ENCODE measurements at regions not wholly inside any gene's neighbourhood (a gene's known extent, or its start where the extent isn't known, plus 50 kb on each side); places are given as distances from the start of the nearest gene placed in this dataset.

- Histone ChIP-seq H3K9ac (replicated peaks in 1 of 4; ENCODE audit: extremely low read depth in 1 of 4, low read depth in 3 of 4, low read length in 3 of 4) (no peak overlapping the region), H3K56ac (replicated peaks; ENCODE audit: insufficient read length, low read depth, low read length) (no peak overlapping the region), H4K91ac (replicated peaks; ENCODE audit: insufficient read length, low read length) (no peak overlapping the region), H3K23me2 (ENCODE audit: low read depth, low read length) (no peaks in the 10 kb centered on the region), H3K79me1 (ENCODE audit: low read depth, low read length) (no peaks in the 10 kb centered on the region), H3K27me3 (replicated peaks in 1 of 4; ENCODE audit: control insufficient read depth in 3 of 4, extremely low read depth in 1 of 4, insufficient read depth in 3 of 4, low read length in 3 of 4) (no peaks in the 10 kb centered on the region), H3K18ac (ENCODE audit: extremely low read depth, low read length) (no peak overlapping the region), H3K27ac (ENCODE audit: low read depth, low read length) (no peak overlapping the region), H2BK15ac (ENCODE audit: low read length) (no peak overlapping the region), H4K20me1 (replicated peaks in 1 of 2; ENCODE audit: control insufficient read depth in 1 of 2, insufficient read depth in 2 of 2, low read length in 2 of 2) (no peaks in the 10 kb centered on the region), H3K14ac (ENCODE audit: insufficient read length) (no peak overlapping the region), H2AFZ (ENCODE audit: low read length) (no peak overlapping the region), H3K79me2 (ENCODE audit: control insufficient read depth in 1 of 2, insufficient read depth in 2 of 2, low read length in 2 of 2) (no peaks in the 10 kb centered on the region), H2AK5ac (ENCODE audit: low read depth, low read length) (no peak overlapping the region), H3K9me3 (ENCODE audit: insufficient read depth in 2 of 2, low read depth in 1 of 2, low read length in 1 of 2) (no peaks in the 10 kb centered on the region), H2BK5ac (ENCODE audit: low read depth, low read length) (no peak overlapping the region), H3K4me1 (replicated peaks in 1 of 4; ENCODE audit: control insufficient read depth in 3 of 4, insufficient read depth in 4 of 4, low read length in 3 of 4) (no peaks in the 10 kb centered on the region), H4K8ac (ENCODE audit: extremely low read depth, insufficient read depth, low read length) (no peak overlapping the region), H2BK120ac (replicated peaks; ENCODE audit: low read depth, low read length) (no peak overlapping the region), H3K4me2 (ENCODE audit: insufficient read depth in 1 of 2, low read depth in 2 of 2, low read length in 2 of 2) (no peak overlapping the region), H3K36me3 (ENCODE audit: control insufficient read depth in 2 of 4, insufficient read depth in 4 of 4, low read length in 3 of 4) (no peaks in the 10 kb centered on the region), H4K5ac (ENCODE audit: insufficient read length, low read depth, low read length) (no peak overlapping the region), H2BK20ac (ENCODE audit: low read length) (no peak overlapping the region), H2BK12ac (ENCODE audit: low read depth, low read length) (no peak overlapping the region), H3K23ac (ENCODE audit: insufficient read length) (no peak overlapping the region), H3K4me3 (ENCODE audit: extremely low read depth in 1 of 4, insufficient read depth in 2 of 4, low read depth in 3 of 4, low read length in 4 of 4) (no peak overlapping the region), H3K4ac (replicated peaks; ENCODE audit: insufficient read length, low read depth, low read length) (no peak overlapping the region)
- CTCF ChIA-PET (ENCODE audit: partially characterized antibody): no interaction called here
- POLR2A ChIA-PET (ENCODE audit: partially characterized antibody): no interaction called here
- 75% methylated on average over 1 of the region's 1 CpG; no CpG with 5 or more reads in 1 of the 2 experiments for WGBS, 2 experiments (ENCODE audit: extremely low coverage in 1 of 2, insufficient coverage in 1 of 2, insufficient read length in 1 of 2, insufficient replicate concordance in 2 of 2, low coverage in 1 of 2, low lambda C conversion rate in 2 of 2, missing lambda C conversion rate in 1 of 2)
- FAIRE-seq: no peak
- no peak for DNase-seq (ENCODE audit: low read depth in 1 of 2, low spot score in 2 of 2)
- TF ChIP-seq ZNF274 (IDR thresholded peaks at IDR 0.05; ENCODE audit: borderline replicate concordance, extremely low read depth, low read length) (no peak), CHD2 (IDR thresholded peaks at IDR 0.05; ENCODE audit: low read length) (no peak), GTF2F1 (IDR thresholded peaks at IDR 0.05; ENCODE audit: borderline replicate concordance, low read depth, low read length) (no peak), CBX8 (IDR thresholded peaks at IDR 0.05; ENCODE audit: borderline replicate concordance, low read depth, low read length) (no peak), USF2 (IDR thresholded peaks at IDR 0.05; ENCODE audit: low read length) (no peak), TEAD4 (IDR thresholded peaks at IDR 0.05; ENCODE audit: low read depth, low read length) (no peak), TCF12 (IDR thresholded peaks at IDR 0.05; ENCODE audit: low read depth, low read length) (no peak), JUND (IDR thresholded peaks at IDR 0.05; ENCODE audit: low read length) (no peak), SIX5 (IDR thresholded peaks at IDR 0.05; ENCODE audit: low read depth, low read length) (no peak), BCL11A (IDR thresholded peaks at IDR 0.05; ENCODE audit: low read depth in 2 of 2, low read length in 2 of 2) (no peak), POLR2AphosphoS5 (IDR thresholded peaks at IDR 0.05; ENCODE audit: low read depth, low read length) (no peak), RNF2 (IDR thresholded peaks at IDR 0.05; ENCODE audit: borderline replicate concordance, low read depth, low read length, missing control alignments, poor library complexity, severe bottlenecking) (no peak), KDM1A (IDR thresholded peaks at IDR 0.05; ENCODE audit: borderline replicate concordance, low read length) (no peak), SIN3A (conservative IDR thresholded peaks at IDR 0.05 in 1 of 2, IDR thresholded peaks at IDR 0.05 in 1 of 2; ENCODE audit: low read depth in 1 of 2, low read length in 2 of 2) (no peak), ASH2L (IDR thresholded peaks at IDR 0.05; ENCODE audit: low read length) (no peak)
These were observed 330.7 kb downstream of the KIF2B start for GRCh38 chr17:54153423-54153822.
